Small intestine (tissue), 7 donors: ENCODE measurements at regions not wholly inside any gene's neighbourhood (a gene's known extent, or its start where the extent isn't known, plus 50 kb on each side); places are given as distances from the start of the nearest gene placed in this dataset.

Source experiments
- DNase-seq, 2 donors: peaks; one replicate each; pipeline versions ENCODE4 v3.0.0 to v3.0.0-alpha.2; 2013
- FAIRE-seq: peaks from 2 replicates; lab custom pipeline; 2012; peaks lifted over from hg19 to GRCh38; lab: Jason Lieb, UNC
- H3K27ac ChIP-seq, 3 donors: one replicate each; pipeline ENCODE4 v1.5.1; 2013; ENCODE audit warnings: low read length in 2 of 3, mild to moderate bottlenecking in 2 of 3, control low read depth in 1 of 3, inconsistent platforms in 1 of 3, low read depth in 1 of 3, moderate library complexity in 1 of 3
- H3K27me3 ChIP-seq, 3 donors: one replicate each; pipeline ENCODE4 v1.6.1; 2013; ENCODE audit warnings: low read length in 3 of 3, inconsistent platforms in 1 of 3; ENCODE audit not compliant: control insufficient read depth in 3 of 3, insufficient read depth in 3 of 3
- H3K36me3 ChIP-seq, 3 donors: one replicate each; pipeline ENCODE4 v1.6.1; 2013; ENCODE audit warnings: low read length in 3 of 3, inconsistent platforms in 1 of 3, low read depth in 1 of 3, mild to moderate bottlenecking in 1 of 3, moderate library complexity in 1 of 3; ENCODE audit not compliant: control insufficient read depth in 3 of 3, insufficient read depth in 2 of 3
- H3K4me1 ChIP-seq, 3 donors: one replicate each; pipeline ENCODE4 v1.6.1; 2013; ENCODE audit warnings: low read length in 2 of 3, inconsistent platforms in 1 of 3, low read depth in 1 of 3, mild to moderate bottlenecking in 1 of 3, moderate library complexity in 1 of 3; ENCODE audit not compliant: control insufficient read depth in 3 of 3, insufficient read depth in 2 of 3
- H3K4me3 ChIP-seq, 3 donors: one replicate each; pipeline ENCODE4 v1.5.1; 2013; ENCODE audit warnings: low read length in 3 of 3, control low read depth in 1 of 3, inconsistent platforms in 1 of 3, low read depth in 1 of 3, mild to moderate bottlenecking in 1 of 3, moderate library complexity in 1 of 3
- H3K9me3 ChIP-seq, 2 donors: one replicate each; pipeline ENCODE4 v1.6.1; 2013; ENCODE audit warnings: low read depth in 1 of 2, low read length in 1 of 2; ENCODE audit not compliant: control insufficient read depth in 2 of 2, insufficient read depth in 1 of 2
- WGBS, 3 donors: extraction: QIAGEN DNeasy Blood & Tissue Kit; methylation state at CpG; one replicate each; pipeline ENCODE4 v1.1.7; 2013; 5-methylcytosine and 5-hydroxymethylcytosine counted together
- donor health status: healthy with polysubstance abuse.
- donor health status: control.
- donor health status: control.
- donor health status: Bipolar disorder and iron deficiency.
- donor health status: healthy.

DNA sequence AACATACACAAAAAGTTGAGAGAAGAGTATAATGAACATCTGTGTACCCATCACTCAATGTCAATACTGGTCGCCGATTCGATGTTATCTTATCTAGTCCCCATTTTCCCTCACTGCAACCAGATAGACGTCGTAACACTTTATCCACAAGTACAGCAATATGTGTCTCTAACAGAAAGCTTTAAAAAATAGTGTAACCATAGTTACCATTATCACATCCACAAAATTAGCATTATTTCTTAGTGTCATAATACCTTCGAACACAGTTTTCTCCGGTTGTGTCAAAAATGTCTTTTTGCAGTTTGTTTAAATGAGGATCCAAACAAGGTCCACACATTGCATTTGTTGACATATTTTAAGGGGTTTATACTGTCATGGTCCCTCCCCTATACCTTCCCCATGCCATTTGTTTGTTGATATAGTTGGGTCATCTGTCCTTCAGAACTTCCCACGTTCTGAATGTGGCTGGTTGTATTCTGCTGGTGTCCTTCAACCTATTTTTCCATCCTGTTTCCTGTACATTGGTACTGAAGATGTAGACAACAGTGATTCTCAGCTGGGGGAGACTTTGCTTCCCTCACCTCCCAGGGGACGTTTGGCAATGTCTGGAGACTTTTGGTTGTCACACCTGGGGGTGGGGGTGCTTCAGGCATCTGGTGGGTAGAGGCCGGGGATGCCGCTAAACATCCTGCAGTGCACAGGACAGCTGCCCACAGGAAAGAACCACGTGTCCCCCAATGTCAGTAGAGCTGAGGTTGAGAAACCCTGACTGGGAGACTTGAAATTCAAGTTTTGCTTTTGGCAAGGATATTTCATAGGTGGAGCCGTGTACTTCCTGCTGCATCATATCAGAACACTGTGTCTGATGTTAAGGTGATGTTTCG lies 72.7 kb upstream of the SPRED2 start:
- no peak overlapping the region for H3K27ac ChIP-seq
- no peak overlapping the region for H3K4me3 ChIP-seq
- DNase-seq (no peak), FAIRE-seq (no peak)
- 37 to 58% (median 44%) methylated on average over 14 of the region's 14 CpGs for WGBS, 3 donors
- peaks cover 0 to 3% (median 0%) of the 10 kb centered on the region in 3 donors for H3K27me3 ChIP-seq
- no peaks in the 10 kb centered on the region for H3K9me3 ChIP-seq
- H3K4me1 ChIP-seq = no peaks in the 10 kb centered on the region
- H3K36me3 ChIP-seq = no peaks in the 10 kb centered on the region

DNA sequence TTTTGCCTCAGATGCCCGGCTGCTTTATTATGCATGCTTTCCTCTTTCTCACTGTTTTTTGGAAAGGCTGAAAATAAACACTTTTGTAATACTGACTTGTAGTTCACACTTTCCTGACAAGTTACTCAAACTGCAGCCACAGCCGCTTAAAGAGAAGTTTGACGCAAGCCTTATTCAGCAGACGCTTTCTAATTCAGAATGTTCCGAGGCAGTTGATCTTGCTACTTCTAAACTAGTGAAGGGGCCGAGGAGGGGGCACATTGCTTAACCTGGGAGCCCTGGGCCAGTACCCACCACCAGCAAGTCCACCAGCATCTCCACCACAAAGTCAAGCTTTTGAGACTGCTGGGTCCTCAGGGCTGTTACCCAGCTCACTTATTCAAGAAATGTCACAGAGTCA lies 71.8 kb upstream of the SPRED2 start:
- Histone ChIP-seq H3K27ac (no peak overlapping the region), H3K4me1 (no peaks in the 10 kb centered on the region), H3K9me3 (no peaks in the 10 kb centered on the region), H3K36me3 (no peaks in the 10 kb centered on the region), H3K4me3 (no peak overlapping the region), H3K27me3 (peaks cover 0 to 3% (median 0%) of the 10 kb centered on the region in 3 donors)
- no peak for DNase-seq
- no peak for FAIRE-seq
- WGBS, 3 donors = 85 to 89% (median 85%) methylated on average over 6 of the region's 6 CpGs

DNA sequence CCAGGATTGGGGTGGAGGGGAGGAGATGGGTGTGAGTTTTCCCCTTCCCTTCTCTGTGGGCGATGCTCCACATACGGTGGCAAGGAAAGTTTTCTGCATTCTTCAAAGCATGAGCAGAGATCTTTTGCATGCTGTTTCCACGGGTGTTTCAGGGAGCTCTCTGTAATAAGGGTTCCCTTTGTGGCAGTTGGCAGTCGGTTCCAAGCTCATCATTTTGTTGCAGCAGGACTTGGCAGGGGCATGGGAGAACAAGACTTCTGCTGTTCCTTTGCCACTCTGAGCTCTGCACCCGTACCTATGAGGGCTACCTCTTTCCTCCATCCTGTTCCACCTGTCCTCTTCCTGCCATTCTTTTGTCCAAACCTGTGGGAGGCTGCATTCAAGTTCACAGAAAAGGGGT lies 71.3 kb upstream of the SPRED2 start:
- Histone ChIP-seq H3K4me1 (no peaks in the 10 kb centered on the region), H3K36me3 (no peaks in the 10 kb centered on the region), H3K27ac (no peak overlapping the region), H3K4me3 (no peak overlapping the region), H3K27me3 (peaks cover 0 to 3% (median 0%) of the 10 kb centered on the region in 3 donors), H3K9me3 (no peaks in the 10 kb centered on the region)
- DNase-seq (no peak), FAIRE-seq (no peak)
- WGBS, 3 donors = 52 to 74% (median 74%) methylated on average over 5 of the region's 5 CpGs

DNA sequence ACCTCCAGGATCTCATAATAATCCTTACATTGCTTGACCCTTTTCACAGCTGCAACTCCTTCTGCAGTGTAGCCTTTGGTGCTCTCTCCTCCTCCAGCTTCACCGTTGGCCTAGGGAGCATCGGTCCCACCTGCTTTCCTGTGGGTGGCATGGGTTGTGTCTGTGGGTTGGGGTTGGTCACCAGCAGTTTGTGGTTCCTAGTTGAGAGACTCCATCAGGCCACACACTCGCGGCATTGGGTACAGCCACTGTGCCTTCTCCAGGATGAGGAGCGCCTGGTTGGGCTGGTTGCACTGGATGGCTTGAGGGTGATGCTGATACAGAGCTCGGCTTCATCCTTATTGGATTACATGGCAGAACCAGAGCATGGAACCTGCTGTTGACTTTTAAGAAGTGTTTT lies 69.4 kb upstream of the SPRED2 start:
- Histone ChIP-seq H3K36me3 (no peaks in the 10 kb centered on the region), H3K9me3 (no peaks in the 10 kb centered on the region), H3K4me1 (no peaks in the 10 kb centered on the region), H3K4me3 (no peak overlapping the region), H3K27me3 (peaks cover 0 to 3% (median 0%) of the 10 kb centered on the region in 3 donors), H3K27ac (no peak overlapping the region)
- FAIRE-seq = no peak
- 81 to 89% (median 88%) methylated on average over 6 of the region's 6 CpGs for WGBS, 3 donors
- no peak for DNase-seq

DNA sequence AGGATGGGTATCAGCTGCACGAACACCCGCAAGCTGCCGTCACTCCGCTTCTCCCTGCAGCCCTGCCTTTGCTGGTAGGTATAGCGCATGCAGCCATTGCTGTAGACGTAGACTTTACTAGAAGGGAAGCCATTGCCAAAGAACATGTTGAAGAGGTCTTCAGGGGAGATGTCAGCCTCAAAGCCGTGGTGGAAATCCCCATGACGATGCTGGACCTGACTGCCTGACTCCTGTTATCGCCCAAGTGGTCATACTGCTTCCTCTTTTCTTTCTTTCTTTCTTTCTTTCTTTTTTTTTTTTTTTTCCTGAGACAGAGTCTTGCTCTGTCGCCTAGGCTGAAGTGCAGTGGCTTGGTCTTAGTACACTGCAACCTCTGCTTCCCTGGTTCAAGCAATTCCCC lies 68.7 kb upstream of the SPRED2 start:
- no peak for FAIRE-seq
- no peaks in the 10 kb centered on the region for H3K9me3 ChIP-seq
- no peak for DNase-seq
- H3K4me3 ChIP-seq = no peak overlapping the region
- WGBS, 3 donors = 90 to 98% (median 90%) methylated on average over 10 of the region's 10 CpGs
- H3K4me1 ChIP-seq = no peaks in the 10 kb centered on the region
- no peaks in the 10 kb centered on the region for H3K36me3 ChIP-seq
- peaks cover 0 to 3% (median 0%) of the 10 kb centered on the region in 3 donors for H3K27me3 ChIP-seq
- no peak overlapping the region for H3K27ac ChIP-seq

DNA sequence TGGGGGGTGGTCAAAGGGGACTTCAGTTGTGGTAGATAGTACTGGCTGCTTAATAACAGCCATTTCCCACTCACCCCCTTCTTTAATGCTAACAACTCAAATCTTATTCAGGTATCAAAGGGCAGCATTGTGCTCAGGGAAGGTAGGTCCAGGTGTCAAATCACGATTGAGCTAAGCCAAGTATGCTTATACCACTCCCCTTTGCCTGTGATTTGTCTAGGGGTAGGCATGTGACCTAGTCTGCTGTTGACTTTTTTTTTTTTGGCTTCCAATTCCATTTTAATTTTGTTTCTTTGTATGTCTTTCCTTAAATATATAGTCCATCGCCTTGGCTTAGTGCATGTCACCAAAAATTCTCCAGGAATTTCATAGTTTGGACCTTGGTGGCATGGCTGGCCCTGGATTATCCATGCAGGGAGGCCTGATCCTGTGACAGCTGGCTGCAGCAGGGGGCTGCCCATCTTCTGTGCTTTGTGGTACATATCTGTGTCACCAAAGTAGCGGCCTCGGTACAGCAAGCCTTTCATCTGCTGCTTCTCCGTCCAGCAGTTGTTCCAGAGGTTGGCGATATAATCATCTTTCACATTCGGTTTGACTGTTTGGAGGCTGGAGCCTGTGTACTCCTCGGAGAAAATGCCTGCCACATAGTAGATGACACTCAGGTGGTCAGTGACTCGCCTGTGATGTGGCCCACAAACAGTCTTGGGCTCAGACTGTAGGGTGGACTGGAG lies 68.1 kb upstream of the SPRED2 start:
- H3K4me1 ChIP-seq = no peaks in the 10 kb centered on the region
- WGBS, 3 donors = 83 to 86% (median 85%) methylated on average over 9 of the region's 9 CpGs
- no peak overlapping the region for H3K27ac ChIP-seq
- no peaks in the 10 kb centered on the region for H3K36me3 ChIP-seq
- H3K4me3 ChIP-seq = no peak overlapping the region
- FAIRE-seq (no peak), DNase-seq (no peak)
- H3K9me3 ChIP-seq = no peaks in the 10 kb centered on the region
- peaks cover 0 to 3% (median 0%) of the 10 kb centered on the region in 3 donors for H3K27me3 ChIP-seq

DNA sequence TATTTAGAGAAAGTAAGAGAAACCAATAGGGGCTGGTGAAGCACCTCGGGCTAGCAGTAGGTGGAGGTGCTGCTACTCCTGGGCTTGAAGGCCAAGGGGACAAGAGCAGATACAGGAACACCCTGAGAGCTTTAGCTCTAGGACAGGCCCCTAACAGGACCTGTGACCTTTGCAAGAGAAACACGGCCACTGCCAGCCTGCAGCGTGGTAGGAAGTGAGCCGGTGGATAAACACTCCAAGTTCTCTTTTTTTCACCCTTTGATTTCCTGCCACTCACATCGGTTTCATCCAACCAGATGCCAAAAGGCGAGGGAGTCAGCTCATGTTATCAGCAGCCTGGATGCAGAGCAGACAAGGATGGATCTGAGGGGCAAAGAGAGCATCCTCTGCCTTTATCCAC lies 66.8 kb upstream of the SPRED2 start:
- H3K36me3 ChIP-seq = no peaks in the 10 kb centered on the region
- no peaks in the 10 kb centered on the region for H3K9me3 ChIP-seq
- H3K27ac ChIP-seq = no peak overlapping the region
- no peaks in the 10 kb centered on the region for H3K27me3 ChIP-seq
- no peak overlapping the region for H3K4me3 ChIP-seq
- no peaks in the 10 kb centered on the region for H3K4me1 ChIP-seq
- 48 to 59% (median 50%) methylated on average over 6 of the region's 6 CpGs for WGBS, 3 donors
- DNase-seq (no peak), FAIRE-seq (no peak)

DNA sequence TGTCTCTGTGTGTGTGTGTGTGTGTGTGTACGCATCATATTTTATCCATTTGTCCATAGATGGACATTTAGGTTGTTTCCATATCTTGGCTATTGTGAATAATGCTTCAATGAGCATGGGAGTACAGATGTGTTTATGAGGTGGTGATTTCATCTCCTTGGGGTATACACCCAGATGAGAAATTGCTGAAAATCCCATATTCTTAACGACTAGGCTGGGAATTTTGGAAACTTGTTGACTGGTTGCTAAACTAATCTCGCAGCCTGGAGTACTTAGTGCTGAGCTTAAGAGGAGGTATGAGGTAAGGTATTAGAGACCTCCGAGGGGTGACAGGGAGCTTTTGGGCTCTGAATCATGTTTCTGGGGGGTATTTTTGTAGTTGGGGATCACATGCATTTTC lies 66.0 kb upstream of the SPRED2 start:
- Histone ChIP-seq H3K27ac (no peak overlapping the region), H3K4me3 (no peak overlapping the region), H3K27me3 (no peaks in the 10 kb centered on the region), H3K4me1 (no peaks in the 10 kb centered on the region), H3K36me3 (no peaks in the 10 kb centered on the region), H3K9me3 (no peaks in the 10 kb centered on the region)
- FAIRE-seq (no peak), DNase-seq (no peak)
- WGBS, 3 donors = 84 to 89% (median 87%) methylated on average over 4 of the region's 4 CpGs
